ENCODE measurements at regions not wholly inside any gene's neighbourhood (a gene's known extent, or its start where the extent isn't known, plus 50 kb on each side); places are given as distances from the start of the nearest gene placed in this dataset.

DNA sequence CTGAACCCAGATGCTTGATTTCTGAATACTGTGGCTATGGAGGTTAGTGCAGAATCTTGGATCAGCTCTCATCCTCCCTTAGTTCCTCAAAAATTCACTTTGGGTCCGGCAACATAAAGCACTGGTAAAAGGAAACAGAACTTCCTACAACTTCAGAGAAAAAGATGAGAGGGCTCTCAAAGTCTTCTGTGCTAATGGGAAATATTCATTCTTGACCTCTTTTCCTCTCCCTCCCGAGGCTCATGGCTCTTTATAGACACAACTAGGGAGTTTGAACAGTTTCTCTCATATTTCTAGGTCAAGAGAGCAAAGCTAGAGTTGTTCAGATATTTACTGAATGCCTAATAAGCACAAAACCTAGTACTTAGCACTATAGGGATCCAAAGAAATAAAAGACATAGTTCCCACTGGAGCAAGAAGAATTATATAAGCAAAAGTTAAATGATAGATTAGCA lies 124.1 kb upstream of the TCF21 start:
- ChIA-PET POLR2A (ENCODE audit: partially characterized antibody) (no interaction called here), CTCF (ENCODE audit: partially characterized antibody) (interaction anchor here (1.7 kb wide), 1 partner anchor 196 kb away, joined by 5 read pairs; no protein-coding TSS in a partner anchor)
- TF ChIP-seq TBP (IDR thresholded peaks at IDR 0.05; ENCODE audit: low read depth, low read length) (no peak), SP4 (IDR thresholded peaks at IDR 0.05; ENCODE audit: low read length) (no peak), SIN3A (conservative IDR thresholded peaks at IDR 0.05 in 1 of 2, IDR thresholded peaks at IDR 0.05 in 1 of 2; ENCODE audit: low read depth in 1 of 2, low read length in 2 of 2) (no peak), EZH2 (IDR thresholded peaks at IDR 0.05; ENCODE audit: low read depth, low read length, severe bottlenecking) (no peak), MAFK (IDR thresholded peaks at IDR 0.05; ENCODE audit: low read depth, low read length) (no peak), POU5F1 (IDR thresholded peaks at IDR 0.05; ENCODE audit: low read depth, low read length) (no peak), EP300 (IDR thresholded peaks at IDR 0.05; ENCODE audit: borderline replicate concordance in 1 of 2, low read depth in 2 of 2, low read length in 2 of 2) (no peak), CHD2 (IDR thresholded peaks at IDR 0.05; ENCODE audit: low read length) (no peak), RXRA (IDR thresholded peaks at IDR 0.05; ENCODE audit: insufficient read depth, low read depth, low read length) (no peak), NRF1 (IDR thresholded peaks at IDR 0.05; ENCODE audit: low read depth, low read length) (no peak), HDAC6 (IDR thresholded peaks at IDR 0.05; ENCODE audit: low read depth, low read length) (no peak), KDM5A (IDR thresholded peaks at IDR 0.05; ENCODE audit: low read length) (no peak), TAF1 (IDR thresholded peaks at IDR 0.05; ENCODE audit: low read depth, low read length) (no peak), GABPA (IDR thresholded peaks at IDR 0.05; ENCODE audit: borderline replicate concordance, insufficient read depth, low read length) (no peak)
- TF ChIP-seq, protein P1, sequence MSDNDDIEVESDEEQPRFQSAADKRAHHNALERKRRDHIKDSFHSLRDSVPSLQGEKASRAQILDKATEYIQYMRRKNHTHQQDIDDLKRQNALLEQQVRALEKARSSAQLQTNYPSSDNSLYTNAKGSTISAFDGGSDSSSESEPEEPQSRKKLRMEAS (IDR thresholded peaks at IDR 0.05) = no peak

More for the DNA sequence above, 124.1 kb upstream of the TCF21 start:
- Histone ChIP-seq H2AK5ac (ENCODE audit: low read depth, low read length) (no peak overlapping the region), H3K27me3 (replicated peaks in 1 of 4; ENCODE audit: control insufficient read depth in 3 of 4, extremely low read depth in 1 of 4, insufficient read depth in 3 of 4, low read length in 3 of 4) (no peaks in the 10 kb centered on the region), H3K4me3 (ENCODE audit: extremely low read depth in 1 of 4, insufficient read depth in 2 of 4, low read depth in 3 of 4, low read length in 4 of 4) (no peak overlapping the region), H2BK5ac (ENCODE audit: low read depth, low read length) (no peak overlapping the region), H3K79me2 (ENCODE audit: control insufficient read depth in 1 of 2, insufficient read depth in 2 of 2, low read length in 2 of 2) (no peaks in the 10 kb centered on the region), H3K4me1 (replicated peaks in 1 of 4; ENCODE audit: control insufficient read depth in 3 of 4, insufficient read depth in 4 of 4, low read length in 3 of 4) (peaks cover 0 to 3% (median 0%) of the 10 kb centered on the region in 4 experiments; a peak in 1 of 7 replicates), H4K91ac (replicated peaks; ENCODE audit: insufficient read length, low read length) (no peak overlapping the region), H3K79me1 (ENCODE audit: low read depth, low read length) (no peaks in the 10 kb centered on the region), H3K9ac (replicated peaks in 1 of 4; ENCODE audit: extremely low read depth in 1 of 4, low read depth in 3 of 4, low read length in 3 of 4) (no peak overlapping the region), H3K23me2 (ENCODE audit: low read depth, low read length) (no peaks in the 10 kb centered on the region), H3K23ac (ENCODE audit: insufficient read length) (no peak overlapping the region), H3K4me2 (ENCODE audit: insufficient read depth in 1 of 2, low read depth in 2 of 2, low read length in 2 of 2) (no peak overlapping the region), H3K14ac (ENCODE audit: insufficient read length) (no peak overlapping the region), H2BK12ac (ENCODE audit: low read depth, low read length) (no peak overlapping the region), H3K9me3 (ENCODE audit: insufficient read depth in 2 of 2, low read depth in 1 of 2, low read length in 1 of 2) (no peaks in the 10 kb centered on the region), H4K20me1 (replicated peaks in 1 of 2; ENCODE audit: control insufficient read depth in 1 of 2, insufficient read depth in 2 of 2, low read length in 2 of 2) (no peaks in the 10 kb centered on the region), H2BK20ac (ENCODE audit: low read length) (no peak overlapping the region), H2AFZ (ENCODE audit: low read length) (peak overlapping the region; percentile 97), H2BK15ac (ENCODE audit: low read length) (no peak overlapping the region), H3K27ac (ENCODE audit: low read depth, low read length) (no peak overlapping the region), H3K56ac (replicated peaks; ENCODE audit: insufficient read length, low read depth, low read length) (no peak overlapping the region), H3K36me3 (ENCODE audit: control insufficient read depth in 2 of 4, insufficient read depth in 4 of 4, low read length in 3 of 4) (no peaks in the 10 kb centered on the region), H3K4ac (replicated peaks; ENCODE audit: insufficient read length, low read depth, low read length) (no peak overlapping the region), H3K18ac (ENCODE audit: extremely low read depth, low read length) (no peak overlapping the region), H2BK120ac (replicated peaks; ENCODE audit: low read depth, low read length) (no peak overlapping the region), H4K8ac (ENCODE audit: extremely low read depth, insufficient read depth, low read length) (no peak overlapping the region), H4K5ac (ENCODE audit: insufficient read length, low read depth, low read length) (no peak overlapping the region)
- WGBS, 2 experiments (ENCODE audit: extremely low coverage in 1 of 2, insufficient coverage in 1 of 2, insufficient read length in 1 of 2, insufficient replicate concordance in 2 of 2, low coverage in 1 of 2, low lambda C conversion rate in 2 of 2, missing lambda C conversion rate in 1 of 2) = 74% methylated on average over 2 of the region's 2 CpGs; no CpG with 5 or more reads in 1 of the 2 experiments
- FAIRE-seq (no peak), DNase-seq (ENCODE audit: low read depth in 1 of 2, low spot score in 2 of 2) (no peak)

All from H1 (cell line).